Activated CD4-positive, CD25-positive, alpha-beta regulatory T cell (primary cell): ENCODE measurements at regions not wholly inside any gene's neighbourhood (a gene's known extent, or its start where the extent isn't known, plus 50 kb on each side); places are given as distances from the start of the nearest gene placed in this dataset.
"Not testable (repeated sequence)": the region's sequence is repeated elsewhere in the genome, so short reads cannot be mapped to it uniquely, and the experiment has no call there.

Source experiments
- DNase-seq, 4 experiments: peaks; one replicate each; lab custom pipeline; 2025; lab: John Stamatoyannopoulos, UW

- no peak for DNase-seq
Measured at GRCh38 chr22:27063841-27064240, 406.5 kb downstream of the MIAT start.

GRCh38 chr22:27064386-27064785, 407.0 kb downstream of the MIAT start:
- no peak for DNase-seq

GRCh38 chr22:27065279-27065678, 407.9 kb downstream of the MIAT start:
- no peak for DNase-seq

GRCh38 chr22:27066856-27067255, 409.5 kb downstream of the MIAT start:
- no peak for DNase-seq

GRCh38 chr22:27068121-27068520, 410.7 kb downstream of the MIAT start:
- DNase-seq, result no peak

- DNase-seq, result no peak
Measured at GRCh38 chr22:27070594-27070993, 413.2 kb downstream of the MIAT start.

- no peak for DNase-seq
Measured at GRCh38 chr22:27073601-27074425, 416.4 kb downstream of the MIAT start.

GRCh38 chr22:27075028-27075678, 417.8 kb downstream of the MIAT start:
- no peak for DNase-seq

GRCh38 chr22:27075891-27076290, 418.5 kb downstream of the MIAT start:
- DNase-seq, result no peak

- DNase-seq, result not testable (repeated sequence)
Measured at GRCh38 chr22:27078064-27078463, 420.7 kb downstream of the MIAT start.

- DNase-seq, result no peak
Measured at GRCh38 chr22:27080036-27080578, 422.7 kb downstream of the MIAT start.

GRCh38 chr22:27080863-27081262, 423.5 kb downstream of the MIAT start:
- no peak for DNase-seq

- DNase-seq, result no peak
Measured at GRCh38 chr22:27083610-27084009, 426.2 kb downstream of the MIAT start.

GRCh38 chr22:27084130-27084529, 426.7 kb downstream of the MIAT start:
- DNase-seq, result no peak

GRCh38 chr22:27086080-27087044, 429.0 kb downstream of the MIAT start:
- DNase-seq, result no peak

- DNase-seq, result no peak
Measured at GRCh38 chr22:27087051-27087450, 429.7 kb downstream of the MIAT start.

- no peak for DNase-seq
Measured at GRCh38 chr22:27088026-27088425, 430.6 kb downstream of the MIAT start.

- no peak for DNase-seq
Measured at GRCh38 chr22:27089264-27089663, 431.9 kb downstream of the MIAT start.

- no peak for DNase-seq
Measured at GRCh38 chr22:27090611-27091011, 433.2 kb downstream of the MIAT start.

GRCh38 chr22:27093422-27093821, 436.0 kb downstream of the MIAT start:
- DNase-seq, result no peak

GRCh38 chr22:27094633-27095308, 437.4 kb downstream of the MIAT start:
- DNase-seq, result no peak
